ENCODE measurements at regions not wholly inside any gene's neighbourhood (a gene's known extent, or its start where the extent isn't known, plus 50 kb on each side); places are given as distances from the start of the nearest gene placed in this dataset.

DNA sequence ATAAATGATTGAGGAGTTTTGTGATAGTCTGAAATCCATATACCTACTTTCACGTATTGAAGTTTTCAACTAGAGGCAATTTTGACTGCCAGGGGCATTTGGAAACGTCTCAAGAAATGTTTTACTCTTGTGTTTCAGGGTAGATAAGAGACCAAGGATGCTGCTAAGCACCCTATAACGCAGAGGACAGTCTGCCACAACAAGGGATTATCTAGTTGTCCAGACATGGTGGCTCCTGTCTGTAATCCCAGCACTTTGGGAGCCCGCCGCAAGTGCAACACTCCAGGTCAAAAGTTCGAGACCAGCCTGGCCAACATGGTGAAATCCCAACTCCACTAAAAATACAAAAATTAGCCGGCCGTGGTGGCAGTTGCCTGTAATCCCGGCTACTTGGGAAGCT is 133.7 kb upstream of the CCNG1 start:
- H3K4me2 ChIP-seq (ENCODE audit: insufficient read depth, low read length), result no peak overlapping the region
- H3K36me3 ChIP-seq (ENCODE audit: insufficient read depth, low read length), result no peaks in the 10 kb centered on the region
- no peaks in the 10 kb centered on the region for H4K20me1 ChIP-seq (ENCODE audit: insufficient read depth, low read length)
- H3K4me1 ChIP-seq (ENCODE audit: insufficient read depth, low read length), result no peaks in the 10 kb centered on the region
- TF ChIP-seq, protein P1, sequence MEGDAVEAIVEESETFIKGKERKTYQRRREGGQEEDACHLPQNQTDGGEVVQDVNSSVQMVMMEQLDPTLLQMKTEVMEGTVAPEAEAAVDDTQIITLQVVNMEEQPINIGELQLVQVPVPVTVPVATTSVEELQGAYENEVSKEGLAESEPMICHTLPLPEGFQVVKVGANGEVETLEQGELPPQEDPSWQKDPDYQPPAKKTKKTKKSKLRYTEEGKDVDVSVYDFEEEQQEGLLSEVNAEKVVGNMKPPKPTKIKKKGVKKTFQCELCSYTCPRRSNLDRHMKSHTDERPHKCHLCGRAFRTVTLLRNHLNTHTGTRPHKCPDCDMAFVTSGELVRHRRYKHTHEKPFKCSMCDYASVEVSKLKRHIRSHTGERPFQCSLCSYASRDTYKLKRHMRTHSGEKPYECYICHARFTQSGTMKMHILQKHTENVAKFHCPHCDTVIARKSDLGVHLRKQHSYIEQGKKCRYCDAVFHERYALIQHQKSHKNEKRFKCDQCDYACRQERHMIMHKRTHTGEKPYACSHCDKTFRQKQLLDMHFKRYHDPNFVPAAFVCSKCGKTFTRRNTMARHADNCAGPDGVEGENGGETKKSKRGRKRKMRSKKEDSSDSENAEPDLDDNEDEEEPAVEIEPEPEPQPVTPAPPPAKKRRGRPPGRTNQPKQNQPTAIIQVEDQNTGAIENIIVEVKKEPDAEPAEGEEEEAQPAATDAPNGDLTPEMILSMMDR (IDR thresholded peaks at IDR 0.05; ENCODE audit: extremely low read depth, low read depth, low read length), result no peak
- H3K4me3 ChIP-seq (ENCODE audit: insufficient read depth, low read length), result no peak overlapping the region
- H3K27me3 ChIP-seq (ENCODE audit: insufficient read depth, low read length), result no peaks in the 10 kb centered on the region
- no peak overlapping the region for H3K27ac ChIP-seq (ENCODE audit: low read depth, low read length)
- no peaks in the 10 kb centered on the region for H3K79me2 ChIP-seq (ENCODE audit: insufficient read depth, low read length)
- no peak overlapping the region for H2AFZ ChIP-seq (ENCODE audit: low read length)
- DNase-seq (ENCODE audit: insufficient read length, low spot score, missing footprints), result no peak
- H3K9me3 ChIP-seq (ENCODE audit: low read depth, low read length), result no peaks in the 10 kb centered on the region

DNA sequence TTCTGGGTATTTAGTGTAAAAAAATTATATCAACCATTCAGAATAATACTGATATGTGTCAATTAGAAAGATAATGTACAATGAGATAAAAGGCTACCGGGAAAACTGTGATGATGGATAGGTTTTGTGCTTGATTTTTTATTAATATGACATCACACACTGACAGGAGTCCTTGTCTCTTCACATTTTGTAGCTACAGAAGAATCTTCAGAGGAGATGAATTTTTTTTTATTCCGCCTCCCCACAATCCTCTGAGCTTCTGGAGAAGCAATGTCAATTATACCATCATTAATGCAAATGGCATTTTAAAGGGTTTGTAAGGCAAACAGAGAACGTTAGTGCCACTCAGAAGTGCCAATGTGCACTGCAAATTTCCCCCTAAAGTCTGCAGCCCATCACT is 131.7 kb upstream of the CCNG1 start:
- H3K9me3 ChIP-seq (ENCODE audit: low read depth, low read length), result no peaks in the 10 kb centered on the region
- H2AFZ ChIP-seq (ENCODE audit: low read length), result no peak overlapping the region
- H3K27ac ChIP-seq (ENCODE audit: low read depth, low read length), result no peak overlapping the region
- no peak overlapping the region for H3K4me2 ChIP-seq (ENCODE audit: insufficient read depth, low read length)
- DNase-seq (ENCODE audit: insufficient read length, low spot score, missing footprints), result no peak
- H3K27me3 ChIP-seq (ENCODE audit: insufficient read depth, low read length), result no peaks in the 10 kb centered on the region
- H3K79me2 ChIP-seq (ENCODE audit: insufficient read depth, low read length), result no peaks in the 10 kb centered on the region
- no peaks in the 10 kb centered on the region for H3K36me3 ChIP-seq (ENCODE audit: insufficient read depth, low read length)
- H3K4me3 ChIP-seq (ENCODE audit: insufficient read depth, low read length), result no peak overlapping the region
- H3K4me1 ChIP-seq (ENCODE audit: insufficient read depth, low read length), result no peaks in the 10 kb centered on the region
- TF ChIP-seq, protein P1 (IDR thresholded peaks at IDR 0.05; ENCODE audit: extremely low read depth, low read depth, low read length), result no peak
- H4K20me1 ChIP-seq (ENCODE audit: insufficient read depth, low read length), result no peaks in the 10 kb centered on the region

DNA sequence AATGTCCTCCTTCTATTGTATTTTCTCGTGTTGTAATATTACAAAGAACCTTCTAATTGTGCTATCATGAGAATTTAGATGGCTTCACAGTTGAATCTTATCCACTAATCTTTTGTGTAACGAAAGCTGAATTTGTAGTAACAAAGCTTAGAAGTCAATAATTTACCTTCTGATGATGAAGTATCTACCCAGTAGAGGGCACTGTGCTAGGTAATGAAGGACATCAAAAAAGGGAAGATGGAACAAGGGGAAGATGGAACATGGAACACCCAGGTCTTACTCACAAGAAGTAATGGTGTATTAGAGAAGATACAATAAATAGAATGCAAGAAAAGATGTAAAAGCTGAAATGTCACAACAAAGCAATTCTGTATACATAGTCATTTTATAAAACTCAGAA is 131.0 kb upstream of the CCNG1 start:
- TF ChIP-seq, protein P1 (IDR thresholded peaks at IDR 0.05; ENCODE audit: extremely low read depth, low read depth, low read length), result peak; percentile 27
- Histone ChIP-seq H3K9me3 (ENCODE audit: low read depth, low read length) (no peaks in the 10 kb centered on the region), H4K20me1 (ENCODE audit: insufficient read depth, low read length) (no peaks in the 10 kb centered on the region), H2AFZ (ENCODE audit: low read length) (no peak overlapping the region), H3K36me3 (ENCODE audit: insufficient read depth, low read length) (no peaks in the 10 kb centered on the region), H3K27me3 (ENCODE audit: insufficient read depth, low read length) (no peaks in the 10 kb centered on the region), H3K4me1 (ENCODE audit: insufficient read depth, low read length) (no peaks in the 10 kb centered on the region), H3K4me3 (ENCODE audit: insufficient read depth, low read length) (no peak overlapping the region), H3K4me2 (ENCODE audit: insufficient read depth, low read length) (no peak overlapping the region), H3K79me2 (ENCODE audit: insufficient read depth, low read length) (no peaks in the 10 kb centered on the region), H3K27ac (ENCODE audit: low read depth, low read length) (no peak overlapping the region)
- no peak for DNase-seq (ENCODE audit: insufficient read length, low spot score, missing footprints)

DNA sequence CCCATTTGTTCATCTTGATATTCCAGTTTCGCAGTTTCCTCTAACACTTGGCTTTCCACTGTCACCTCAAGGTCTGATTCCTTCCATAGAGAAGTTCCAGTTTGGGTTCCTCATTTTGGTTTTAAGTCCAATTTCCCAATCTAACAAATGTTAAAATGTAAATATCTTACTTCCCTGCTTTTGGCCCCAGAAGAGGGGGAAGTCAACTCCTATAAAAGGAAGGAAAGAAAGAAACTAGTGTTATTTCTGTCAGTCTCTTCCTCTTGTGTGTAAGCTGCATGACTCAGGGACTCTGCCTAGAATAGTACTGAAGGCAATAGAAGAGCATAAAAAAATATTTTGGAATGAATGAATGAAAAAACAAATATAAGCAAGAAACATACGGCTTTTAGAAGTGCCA is 127.5 kb upstream of the CCNG1 start:
- Histone ChIP-seq H3K79me2 (ENCODE audit: insufficient read depth, low read length) (no peaks in the 10 kb centered on the region), H3K4me2 (ENCODE audit: insufficient read depth, low read length) (no peak overlapping the region), H3K4me3 (ENCODE audit: insufficient read depth, low read length) (no peak overlapping the region), H3K27ac (ENCODE audit: low read depth, low read length) (no peak overlapping the region), H3K27me3 (ENCODE audit: insufficient read depth, low read length) (no peaks in the 10 kb centered on the region), H3K4me1 (ENCODE audit: insufficient read depth, low read length) (no peaks in the 10 kb centered on the region), H3K9me3 (ENCODE audit: low read depth, low read length) (no peaks in the 10 kb centered on the region), H3K36me3 (ENCODE audit: insufficient read depth, low read length) (no peaks in the 10 kb centered on the region), H4K20me1 (ENCODE audit: insufficient read depth, low read length) (no peaks in the 10 kb centered on the region), H2AFZ (ENCODE audit: low read length) (no peak overlapping the region)
- TF ChIP-seq, protein P1 (IDR thresholded peaks at IDR 0.05; ENCODE audit: extremely low read depth, low read depth, low read length), result no peak
- DNase-seq (ENCODE audit: insufficient read length, low spot score, missing footprints), result no peak

Measured in osteoblast (primary cell).